ENCODE measurements at regions not wholly inside any gene's neighbourhood (a gene's known extent, or its start where the extent isn't known, plus 50 kb on each side); places are given as distances from the start of the nearest gene placed in this dataset.

GRCh38 chr4:123878976-123879375, 482.4 kb downstream of the SPRY1 start:
- no peak for DNase-seq (ENCODE audit: low spot score)

GRCh38 chr4:123880631-123881030, 484.0 kb downstream of the SPRY1 start:
- DNase-seq (ENCODE audit: low spot score): no peak

- no peak for DNase-seq (ENCODE audit: low spot score)
Measured at GRCh38 chr4:123884922-123885321, 488.3 kb downstream of the SPRY1 start.

GRCh38 chr4:123889507-123889906, 492.9 kb downstream of the SPRY1 start:
- no peak for DNase-seq (ENCODE audit: low spot score)

GRCh38 chr4:123890889-123891288, 494.3 kb downstream of the SPRY1 start:
- DNase-seq (ENCODE audit: low spot score): no peak

- DNase-seq (ENCODE audit: low spot score): no peak
Measured at GRCh38 chr4:123891881-123892280, 495.3 kb downstream of the SPRY1 start.

GRCh38 chr4:123892368-123892976, 495.9 kb downstream of the SPRY1 start:
- DNase-seq (ENCODE audit: low spot score): no peak

GRCh38 chr4:123893011-123893981, 496.7 kb downstream of the SPRY1 start:
- no peak for DNase-seq (ENCODE audit: low spot score)

- DNase-seq (ENCODE audit: low spot score): no peak
Measured at GRCh38 chr4:123896446-123897071, 500.0 kb downstream of the SPRY1 start.

- no peak for DNase-seq (ENCODE audit: low spot score)
Measured at GRCh38 chr4:123898946-123899666, 502.5 kb downstream of the SPRY1 start.

- DNase-seq (ENCODE audit: low spot score): no peak
Measured at GRCh38 chr4:123904882-123905281, 508.3 kb downstream of the SPRY1 start.

- DNase-seq (ENCODE audit: low spot score): no peak
Measured at GRCh38 chr4:123913598-123913997, 517.0 kb downstream of the SPRY1 start.

GRCh38 chr4:123916821-123917220, 520.2 kb downstream of the SPRY1 start:
- DNase-seq (ENCODE audit: low spot score): no peak

- no peak for DNase-seq (ENCODE audit: low spot score)
Measured at GRCh38 chr4:123919576-123920098, 523.0 kb downstream of the SPRY1 start.

GRCh38 chr4:123921339-123921738, 524.7 kb downstream of the SPRY1 start:
- no peak for DNase-seq (ENCODE audit: low spot score)

- DNase-seq (ENCODE audit: low spot score): no peak
Measured at GRCh38 chr4:123922847-123923246, 526.3 kb downstream of the SPRY1 start.

GRCh38 chr4:123924536-123924935, 527.9 kb downstream of the SPRY1 start:
- DNase-seq (ENCODE audit: low spot score): no peak

GRCh38 chr4:123929565-123929964, 533.0 kb downstream of the SPRY1 start:
- no peak for DNase-seq (ENCODE audit: low spot score)

GRCh38 chr4:123930996-123931395, 534.4 kb downstream of the SPRY1 start:
- DNase-seq (ENCODE audit: low spot score): no peak

GRCh38 chr4:123934096-123934495, 537.5 kb downstream of the SPRY1 start:
- DNase-seq (ENCODE audit: low spot score): no peak

- DNase-seq (ENCODE audit: low spot score): no peak
Measured at GRCh38 chr4:123936621-123937043, 540.0 kb downstream of the SPRY1 start.

- DNase-seq (ENCODE audit: low spot score): no peak
Measured at GRCh38 chr4:123937581-123937980, 541.0 kb downstream of the SPRY1 start.
